Coronary artery (tissue), 2 donors: ENCODE measurements at regions not wholly inside any gene's neighbourhood (a gene's known extent, or its start where the extent isn't known, plus 50 kb on each side); places are given as distances from the start of the nearest gene placed in this dataset.

Experiments used
- DNase-seq: peaks from one replicate; pipeline ENCODE4 v3.0.0-alpha.2; 2017; ENCODE audit warnings: low spot score
- H3K27ac ChIP-seq, 2 donors: fragments of 200-600 bp; sonication (generic); one replicate each; pipeline ENCODE4 v1.5.1; 2016 to 2019
- H3K4me3 ChIP-seq: fragments of 200-600 bp; sonication (generic); 2 replicates; pipeline ENCODE4 v1.5.1; 2016; ENCODE audit warnings: mild to moderate bottlenecking, moderate library complexity
- CTCF ChIP-seq: fragments of 200-600 bp; sonication (generic); IDR thresholded peaks from one replicate; pipeline ENCODE4 v1.5.1; 2019; ENCODE audit warnings: antibody characterized with exemption

GRCh38 chr5:4699592-4699991 lies 440.5 kb upstream of the ADAMTS16 start:
- no peak for DNase-seq
- no peak overlapping the region for H3K27ac ChIP-seq
- no peak for TF ChIP-seq CTCF
- no peak overlapping the region for H3K4me3 ChIP-seq

GRCh38 chr5:4700069-4700468 lies 440.1 kb upstream of the ADAMTS16 start:
- no peak for DNase-seq
- no peak for TF ChIP-seq CTCF
- Histone ChIP-seq H3K4me3 (no peak overlapping the region), H3K27ac (no peak overlapping the region)

GRCh38 chr5:4700871-4701270 lies 439.3 kb upstream of the ADAMTS16 start:
- TF ChIP-seq CTCF, result no peak
- Histone ChIP-seq H3K4me3 (no peak overlapping the region), H3K27ac (no peak overlapping the region)
- no peak for DNase-seq

- DNase-seq, result no peak
- no peak for TF ChIP-seq CTCF
- H3K4me3 ChIP-seq, result no peak overlapping the region
- H3K27ac ChIP-seq, result no peak overlapping the region
These were observed 436.1 kb upstream of the ADAMTS16 start for GRCh38 chr5:4703931-4704458.

- Histone ChIP-seq H3K27ac (no peak overlapping the region), H3K4me3 (no peak overlapping the region)
- DNase-seq, result no peak
- no peak for TF ChIP-seq CTCF
These were observed 435.2 kb upstream of the ADAMTS16 start for GRCh38 chr5:4704951-4705350.

GRCh38 chr5:4716781-4717180 lies 423.3 kb upstream of the ADAMTS16 start:
- no peak for TF ChIP-seq CTCF
- H3K27ac ChIP-seq, result no peak overlapping the region
- H3K4me3 ChIP-seq, result no peak overlapping the region
- DNase-seq, result no peak

- no peak for DNase-seq
- H3K4me3 ChIP-seq, result no peak overlapping the region
- TF ChIP-seq CTCF, result no peak
These were observed 422.7 kb upstream of the ADAMTS16 start for GRCh38 chr5:4717446-4717845.

More at GRCh38 chr5:4717446-4717845, 422.7 kb upstream of the ADAMTS16 start:
- H3K27ac ChIP-seq, result no peak overlapping the region
